Ovary (tissue), 3 donors: ENCODE measurements at regions not wholly inside any gene's neighbourhood (a gene's known extent, or its start where the extent isn't known, plus 50 kb on each side); places are given as distances from the start of the nearest gene placed in this dataset.

Experiments used
- CTCF ChIP-seq, 3 donors: fragments of 450-650 bp in 2 of 3; fragments of 200-600 bp in 1 of 3; IDR thresholded peaks; one replicate each; pipeline versions ENCODE4 v1.5.1 to v1.8.0; 2016 to 2022; ENCODE audit warnings: antibody characterized with exemption in 3 of 3, mild to moderate bottlenecking in 1 of 3
- POLR2A ChIP-seq: fragments of 450-650 bp; IDR thresholded peaks from one replicate; pipeline ENCODE4 v1.6.1; 2017; ENCODE audit warnings: antibody characterized with exemption, mild to moderate bottlenecking, moderate library complexity
- donor health status: DM: no; HTN: no; CAD: no.

GRCh38 chr16:86065711-86066110 is 166.7 kb downstream of the IRF8 start:
- TF ChIP-seq POLR2A (no peak), CTCF (IDR thresholded peaks at IDR 0.05) (no peak)
